ENCODE measurements at regions not wholly inside any gene's neighbourhood (a gene's known extent, or its start where the extent isn't known, plus 50 kb on each side); places are given as distances from the start of the nearest gene placed in this dataset.
"Not testable (repeated sequence)": the region's sequence is repeated elsewhere in the genome, so short reads cannot be mapped to it uniquely, and the experiment has no call there.

DNA sequence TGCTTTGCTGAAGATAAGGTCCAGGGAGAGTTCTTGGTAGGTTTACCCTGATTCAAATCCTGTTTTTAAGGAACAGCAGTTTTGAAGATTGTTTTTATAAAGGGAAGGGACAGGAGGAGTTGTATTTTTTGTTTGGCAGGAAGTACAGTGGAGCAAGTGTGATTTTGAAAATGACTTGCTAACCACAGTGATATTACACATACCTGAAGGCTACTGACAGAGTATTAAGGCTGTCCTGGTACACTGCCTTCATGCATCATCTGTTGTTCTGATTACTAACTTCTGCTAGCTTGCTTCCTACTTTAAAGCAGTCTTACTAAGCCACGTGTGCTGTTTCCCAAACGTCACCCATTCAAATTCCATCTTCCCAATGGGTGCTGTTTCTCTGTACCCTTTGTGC, 559.5 kb upstream of the SGCD start:
- no peak for DNase-seq

- no peak for DNase-seq
Observed at GRCh38 chr5:155768332-155768731, 558.6 kb upstream of the SGCD start.

GRCh38 chr5:155772009-155772662, 554.8 kb upstream of the SGCD start:
- DNase-seq: no peak

- no peak for DNase-seq
Observed at GRCh38 chr5:155773680-155774079, 553.3 kb upstream of the SGCD start.

DNA sequence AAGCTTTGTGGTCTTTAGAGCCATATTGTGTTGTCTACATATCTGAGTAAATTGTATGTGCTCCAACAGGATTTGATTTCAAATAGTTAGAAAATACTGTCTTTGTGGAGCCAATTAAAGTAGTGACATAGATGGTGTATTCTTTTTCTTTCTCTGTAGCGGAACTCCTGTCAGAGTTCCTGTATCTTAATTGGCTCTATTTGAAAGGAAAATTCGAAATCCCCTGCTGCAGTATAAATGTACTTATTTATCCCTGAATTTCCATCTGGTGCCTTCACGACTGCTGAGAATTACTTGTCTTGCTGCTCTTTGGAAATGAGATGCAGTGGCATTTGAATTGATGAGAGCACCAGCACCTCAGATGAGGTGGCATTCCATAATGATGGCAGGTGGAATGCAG, 546.7 kb upstream of the SGCD start:
- no peak for DNase-seq

GRCh38 chr5:155783246-155783645, 543.7 kb upstream of the SGCD start:
- no peak for DNase-seq

GRCh38 chr5:155783791-155784190, 543.2 kb upstream of the SGCD start:
- no peak for DNase-seq

DNA sequence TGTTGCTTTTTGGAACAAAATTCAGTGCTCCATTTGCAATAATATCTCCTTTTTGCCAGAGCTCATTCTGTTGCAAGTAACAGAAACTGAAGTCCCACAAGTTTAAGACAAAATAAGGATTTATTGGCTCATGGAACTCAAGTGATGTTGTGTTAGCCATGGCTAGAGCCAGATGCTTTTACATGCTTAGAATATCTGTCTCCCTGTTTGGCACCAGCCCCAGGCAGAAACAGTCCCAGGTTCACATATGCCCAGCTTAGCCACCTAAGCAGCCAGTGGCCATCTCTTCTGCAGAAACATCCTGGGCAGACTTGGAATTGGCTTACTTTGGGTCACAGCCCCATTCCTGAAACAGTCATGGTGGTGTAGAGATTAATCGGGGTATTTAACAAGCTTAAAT, 540.9 kb upstream of the SGCD start:
- no peak for DNase-seq

DNA sequence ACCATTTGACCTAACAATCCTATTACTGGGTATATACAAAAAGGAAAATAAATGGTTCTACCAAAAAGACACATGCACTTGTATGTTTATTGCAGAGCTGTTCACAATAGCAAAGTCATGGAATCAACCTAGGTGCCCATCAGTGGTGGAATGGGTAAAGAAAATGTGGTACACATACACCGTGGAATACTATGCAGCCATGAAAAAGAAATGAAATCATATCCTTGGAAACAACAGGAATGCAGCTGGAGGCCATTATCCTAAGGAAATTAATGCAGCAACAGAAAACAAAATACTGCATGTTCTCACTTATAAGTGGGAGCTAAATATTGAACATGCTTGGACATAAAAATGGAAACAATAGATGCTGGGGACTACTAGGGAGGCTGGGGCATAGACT, 534.1 kb upstream of the SGCD start:
- DNase-seq: no peak

GRCh38 chr5:155794795-155795194, 532.2 kb upstream of the SGCD start:
- DNase-seq: no peak

GRCh38 chr5:155799308-155799707, 527.7 kb upstream of the SGCD start:
- no peak for DNase-seq

DNA sequence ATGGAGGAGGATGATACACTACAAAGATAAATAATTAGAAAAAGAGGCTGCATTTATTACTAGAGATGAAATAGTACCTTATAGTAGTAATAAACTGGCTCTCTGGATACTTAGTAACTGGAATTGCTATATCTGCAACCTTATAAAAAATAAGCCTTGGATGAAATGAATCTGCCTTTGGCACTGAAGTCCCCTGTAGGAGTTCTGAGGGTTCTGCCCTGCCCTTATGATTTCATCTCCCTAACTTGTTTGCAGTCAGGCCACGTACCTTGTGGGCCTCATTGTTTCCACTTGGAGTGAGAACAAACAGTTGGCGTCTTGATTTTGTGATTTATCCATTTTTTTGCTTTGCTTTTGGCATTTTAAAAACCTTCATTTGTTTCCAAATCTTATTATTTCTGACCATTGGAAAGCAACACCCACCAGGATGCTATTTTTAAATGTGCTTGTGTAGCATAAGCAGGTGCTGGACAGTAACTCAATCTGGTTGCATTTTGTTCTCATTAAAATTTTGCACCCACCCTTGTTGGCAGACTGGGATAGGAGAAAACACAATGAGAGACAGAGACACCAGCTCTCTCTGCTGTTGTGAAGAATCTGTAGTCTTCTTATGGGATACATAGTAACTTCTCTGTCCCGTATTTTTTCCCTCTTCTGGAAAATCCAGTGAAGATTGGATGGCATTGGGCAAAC, 518.9 kb upstream of the SGCD start:
- DNase-seq: no peak

DNA sequence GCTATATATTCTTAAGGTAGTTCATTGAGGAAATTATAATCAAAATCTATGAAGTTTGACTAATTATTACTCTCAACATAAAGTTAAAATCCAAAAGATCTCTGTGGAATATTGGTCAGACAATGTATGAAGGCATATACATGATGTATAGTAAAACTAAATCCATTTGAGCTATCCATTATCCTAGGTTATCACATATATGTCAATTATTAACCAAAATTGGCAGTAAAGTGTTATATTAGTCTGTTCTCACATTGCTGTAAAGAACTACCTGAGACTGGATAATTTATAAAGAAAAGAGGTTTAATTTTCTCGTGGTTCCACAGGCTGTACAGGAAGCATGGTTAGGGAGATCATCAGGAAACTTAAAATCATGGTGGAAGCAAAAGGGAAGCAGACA, 511.7 kb upstream of the SGCD start:
- no peak for DNase-seq

- DNase-seq: no peak
Observed at GRCh38 chr5:155822177-155822576, 504.8 kb upstream of the SGCD start.

GRCh38 chr5:155826611-155827507, 500.1 kb upstream of the SGCD start:
- DNase-seq: no peak

- DNase-seq: not testable (repeated sequence)
Observed at GRCh38 chr5:155827508-155827815, 499.5 kb upstream of the SGCD start.

GRCh38 chr5:155827949-155828348, 499.0 kb upstream of the SGCD start:
- no peak for DNase-seq

DNA sequence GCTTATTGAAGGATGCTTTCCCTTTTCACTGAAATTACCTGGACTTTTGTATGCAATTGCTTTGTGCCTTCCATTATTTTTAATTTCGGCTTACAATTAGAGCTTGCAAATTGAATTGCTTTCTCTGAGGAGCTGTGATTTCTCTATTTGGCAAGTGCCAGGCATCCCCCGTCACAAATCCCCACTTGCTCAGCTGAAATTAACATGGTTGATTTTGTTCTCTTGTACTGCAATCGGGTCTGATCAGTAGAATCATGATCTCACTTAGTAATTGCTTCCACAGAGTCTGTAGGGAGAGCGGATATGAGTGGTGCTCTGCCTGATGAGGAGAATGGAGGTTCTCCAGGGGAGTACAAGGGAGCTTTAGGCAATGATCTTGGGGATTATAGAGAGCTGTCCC, 495.5 kb upstream of the SGCD start:
- DNase-seq: no peak

GRCh38 chr5:155833287-155833686, 493.7 kb upstream of the SGCD start:
- no peak for DNase-seq

DNA sequence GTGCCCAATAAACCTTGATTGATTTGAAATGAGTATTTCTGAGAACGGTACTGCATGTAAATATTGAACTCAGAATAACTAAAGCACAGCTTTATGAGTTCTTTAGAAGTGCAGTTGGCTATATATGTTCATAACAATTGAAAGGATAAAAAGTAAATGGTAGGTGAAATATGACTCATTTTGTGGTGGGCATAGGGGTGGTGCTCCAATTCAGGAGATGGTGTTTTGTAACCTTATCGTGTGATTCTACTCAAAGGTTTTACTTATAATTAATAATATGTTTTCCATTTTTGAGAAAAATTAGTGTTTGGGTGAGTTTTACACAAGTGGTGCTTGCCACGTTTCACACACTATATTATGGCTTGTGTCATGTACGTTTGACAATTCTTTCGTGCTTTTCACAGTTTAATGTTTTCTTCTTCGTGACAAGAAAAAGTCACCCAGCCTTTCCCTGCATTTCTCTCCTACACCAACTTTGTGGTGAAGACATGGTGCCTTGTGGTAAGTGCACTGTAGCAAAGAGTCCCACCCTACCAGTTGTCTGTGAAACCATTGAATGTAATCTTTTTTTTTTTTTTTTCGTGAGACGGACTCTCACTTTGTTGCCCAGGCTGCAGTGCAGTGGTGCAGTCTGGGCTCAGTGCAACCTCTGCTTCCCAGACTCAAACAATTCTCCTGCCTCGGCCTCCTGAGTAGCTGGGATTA, 492.5 kb upstream of the SGCD start:
- DNase-seq: no peak

- no peak for DNase-seq
Observed at GRCh38 chr5:155836089-155836803, 490.7 kb upstream of the SGCD start.

DNA sequence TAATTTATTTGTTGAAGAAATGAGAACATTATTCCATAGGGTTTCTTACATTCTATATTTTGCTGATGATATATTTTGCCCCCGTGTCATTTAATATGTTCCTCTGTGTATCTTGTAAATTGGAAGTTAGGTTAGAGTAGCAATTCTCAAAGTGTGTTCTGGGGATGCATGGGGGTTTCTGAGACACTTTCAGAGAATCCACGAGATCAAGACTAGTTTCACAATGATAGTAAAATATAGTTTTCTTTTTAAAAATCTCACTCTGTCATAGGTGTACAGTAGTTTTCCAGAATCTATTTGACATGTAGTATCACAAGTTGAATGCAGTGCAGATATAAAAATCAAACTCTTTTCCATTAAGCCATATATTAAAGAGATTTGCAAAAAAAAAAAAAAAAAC, 488.6 kb upstream of the SGCD start:
- no peak for DNase-seq

Measured in right lung (tissue), 2 donors.